ENCODE measurements at regions not wholly inside any gene's neighbourhood (a gene's known extent, or its start where the extent isn't known, plus 50 kb on each side); places are given as distances from the start of the nearest gene placed in this dataset.

DNA sequence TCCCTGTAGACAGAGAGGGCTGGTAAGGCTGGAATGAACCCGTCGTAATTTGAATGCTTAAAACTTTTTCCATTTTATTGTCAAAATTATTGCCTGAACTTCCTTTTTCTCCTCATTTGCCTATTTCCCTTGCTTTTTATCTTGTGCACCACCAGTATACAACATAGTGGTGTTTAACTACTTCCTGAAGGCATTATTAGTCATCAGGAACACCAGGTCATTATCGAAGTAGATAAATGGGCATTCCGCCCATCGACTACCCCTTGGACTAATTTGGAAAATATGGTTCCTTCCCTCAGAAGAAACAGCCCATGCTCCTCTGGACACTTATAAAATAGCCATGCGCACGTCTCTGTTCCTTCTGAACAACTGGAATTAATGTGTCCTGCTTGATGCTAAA is 232.1 kb downstream of the TM9SF2 start (continued):
- TF ChIP-seq, protein P1, sequence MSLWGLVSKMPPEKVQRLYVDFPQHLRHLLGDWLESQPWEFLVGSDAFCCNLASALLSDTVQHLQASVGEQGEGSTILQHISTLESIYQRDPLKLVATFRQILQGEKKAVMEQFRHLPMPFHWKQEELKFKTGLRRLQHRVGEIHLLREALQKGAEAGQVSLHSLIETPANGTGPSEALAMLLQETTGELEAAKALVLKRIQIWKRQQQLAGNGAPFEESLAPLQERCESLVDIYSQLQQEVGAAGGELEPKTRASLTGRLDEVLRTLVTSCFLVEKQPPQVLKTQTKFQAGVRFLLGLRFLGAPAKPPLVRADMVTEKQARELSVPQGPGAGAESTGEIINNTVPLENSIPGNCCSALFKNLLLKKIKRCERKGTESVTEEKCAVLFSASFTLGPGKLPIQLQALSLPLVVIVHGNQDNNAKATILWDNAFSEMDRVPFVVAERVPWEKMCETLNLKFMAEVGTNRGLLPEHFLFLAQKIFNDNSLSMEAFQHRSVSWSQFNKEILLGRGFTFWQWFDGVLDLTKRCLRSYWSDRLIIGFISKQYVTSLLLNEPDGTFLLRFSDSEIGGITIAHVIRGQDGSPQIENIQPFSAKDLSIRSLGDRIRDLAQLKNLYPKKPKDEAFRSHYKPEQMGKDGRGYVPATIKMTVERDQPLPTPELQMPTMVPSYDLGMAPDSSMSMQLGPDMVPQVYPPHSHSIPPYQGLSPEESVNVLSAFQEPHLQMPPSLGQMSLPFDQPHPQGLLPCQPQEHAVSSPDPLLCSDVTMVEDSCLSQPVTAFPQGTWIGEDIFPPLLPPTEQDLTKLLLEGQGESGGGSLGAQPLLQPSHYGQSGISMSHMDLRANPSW (CRISPR knock-in tag; IDR thresholded peaks at IDR 0.05; ENCODE audit: borderline replicate concordance) = no peak
- TF ChIP-seq, protein P2, sequence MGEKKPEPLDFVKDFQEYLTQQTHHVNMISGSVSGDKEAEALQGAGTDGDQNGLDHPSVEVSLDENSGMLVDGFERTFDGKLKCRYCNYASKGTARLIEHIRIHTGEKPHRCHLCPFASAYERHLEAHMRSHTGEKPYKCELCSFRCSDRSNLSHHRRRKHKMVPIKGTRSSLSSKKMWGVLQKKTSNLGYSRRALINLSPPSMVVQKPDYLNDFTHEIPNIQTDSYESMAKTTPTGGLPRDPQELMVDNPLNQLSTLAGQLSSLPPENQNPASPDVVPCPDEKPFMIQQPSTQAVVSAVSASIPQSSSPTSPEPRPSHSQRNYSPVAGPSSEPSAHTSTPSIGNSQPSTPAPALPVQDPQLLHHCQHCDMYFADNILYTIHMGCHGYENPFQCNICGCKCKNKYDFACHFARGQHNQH (CRISPR knock-in tag; IDR thresholded peaks at IDR 0.05) = no peak
- TF ChIP-seq ZNF674 (CRISPR knock-in tag; IDR thresholded peaks at IDR 0.05; ENCODE audit: low read depth) = no peak
- TF ChIP-seq RBFOX2 (IDR thresholded peaks at IDR 0.05; ENCODE audit: low read depth, low read length) = no peak
- no peak for TF ChIP-seq ZNF790 (CRISPR knock-in tag; IDR thresholded peaks at IDR 0.05; ENCODE audit: borderline replicate concordance)
- TF ChIP-seq ZNF414 (CRISPR knock-in tag; IDR thresholded peaks at IDR 0.05) = no peak
- TF ChIP-seq ZBTB21 (CRISPR knock-in tag; IDR thresholded peaks at IDR 0.05) = no peak
- TF ChIP-seq THAP8 (CRISPR knock-in tag; IDR thresholded peaks at IDR 0.05; ENCODE audit: borderline replicate concordance) = no peak
- TF ChIP-seq ZNF235 (CRISPR knock-in tag; IDR thresholded peaks at IDR 0.05; ENCODE audit: borderline replicate concordance) = no peak
